ENCODE measurements at regions not wholly inside any gene's neighbourhood (a gene's known extent, or its start where the extent isn't known, plus 50 kb on each side); places are given as distances from the start of the nearest gene placed in this dataset.

GRCh38 chr2:185658750-185659149 is 79.9 kb upstream of the FSIP2 start:
- intact Hi-C loops (cut with DNase I, micrococcal nuclease), result no loop called here
- DNase-seq (no peak), ATAC-seq (no peak)
- Histone ChIP-seq H3K9me3 (no peaks in the 10 kb centered on the region), H3K4me1 (ENCODE audit: low read depth) (no peaks in the 10 kb centered on the region), H3K4me3 (no peak overlapping the region), H3K36me3 (ENCODE audit: low read depth) (no peaks in the 10 kb centered on the region)
- TF ChIP-seq CTCF (IDR thresholded peaks at IDR 0.05), result no peak

GRCh38 chr2:185663811-185664210 is 74.8 kb upstream of the FSIP2 start:
- Histone ChIP-seq H3K4me3 (no peak overlapping the region), H3K36me3 (ENCODE audit: low read depth) (no peaks in the 10 kb centered on the region), H3K4me1 (ENCODE audit: low read depth) (no peaks in the 10 kb centered on the region), H3K9me3 (no peaks in the 10 kb centered on the region)
- ATAC-seq, result no peak
- no peak for DNase-seq
- no peak for TF ChIP-seq CTCF (IDR thresholded peaks at IDR 0.05)
- intact Hi-C loops (cut with DNase I, micrococcal nuclease), result no loop called here

GRCh38 chr2:185664384-185664783 is 74.2 kb upstream of the FSIP2 start:
- Histone ChIP-seq H3K4me3 (no peak overlapping the region), H3K9me3 (no peaks in the 10 kb centered on the region), H3K4me1 (ENCODE audit: low read depth) (no peaks in the 10 kb centered on the region), H3K36me3 (ENCODE audit: low read depth) (no peaks in the 10 kb centered on the region)
- no peak for TF ChIP-seq CTCF (IDR thresholded peaks at IDR 0.05)
- intact Hi-C loops (cut with DNase I, micrococcal nuclease), result no loop called here
- DNase-seq (no peak), ATAC-seq (no peak)

GRCh38 chr2:185665251-185665814 is 73.3 kb upstream of the FSIP2 start:
- no peak for TF ChIP-seq CTCF (IDR thresholded peaks at IDR 0.05)
- intact Hi-C loops (cut with DNase I, micrococcal nuclease), result no loop called here
- H3K36me3 ChIP-seq (ENCODE audit: low read depth), result no peaks in the 10 kb centered on the region
- no peak overlapping the region for H3K4me3 ChIP-seq
- no peak for DNase-seq
- ATAC-seq, result no peak
- H3K9me3 ChIP-seq, result no peaks in the 10 kb centered on the region
- H3K4me1 ChIP-seq (ENCODE audit: low read depth), result no peaks in the 10 kb centered on the region

- H3K9me3 ChIP-seq, result no peaks in the 10 kb centered on the region
- no peaks in the 10 kb centered on the region for H3K36me3 ChIP-seq (ENCODE audit: low read depth)
- TF ChIP-seq CTCF (IDR thresholded peaks at IDR 0.05), result no peak
- intact Hi-C loops (cut with DNase I, micrococcal nuclease), result no loop called here
- DNase-seq (no peak), ATAC-seq (no peak)
- no peak overlapping the region for H3K4me3 ChIP-seq
- no peaks in the 10 kb centered on the region for H3K4me1 ChIP-seq (ENCODE audit: low read depth)
These were observed 71.2 kb upstream of the FSIP2 start for GRCh38 chr2:185667452-185667851.

- TF ChIP-seq CTCF (IDR thresholded peaks at IDR 0.05), result no peak
- Histone ChIP-seq H3K4me3 (no peak overlapping the region), H3K9me3 (no peaks in the 10 kb centered on the region), H3K36me3 (ENCODE audit: low read depth) (no peaks in the 10 kb centered on the region), H3K4me1 (ENCODE audit: low read depth) (no peaks in the 10 kb centered on the region)
- DNase-seq (no peak), ATAC-seq (no peak)
- intact Hi-C loops (cut with DNase I, micrococcal nuclease), result no loop called here
These were observed 69.9 kb upstream of the FSIP2 start for GRCh38 chr2:185668710-185669109.
